AML-193 (cell line): ENCODE measurements at regions not wholly inside any gene's neighbourhood (a gene's known extent, or its start where the extent isn't known, plus 50 kb on each side); places are given as distances from the start of the nearest gene placed in this dataset.

Source experiments
- DNase-seq, 2 experiments: peaks; one replicate each; lab custom pipeline; 2025; lab: John Stamatoyannopoulos, UW

- no peak for DNase-seq
These were observed 308.2 kb downstream of the ANXA1 start for GRCh38 chr9:73459817-73460216.

GRCh38 chr9:73468716-73469115 lies 317.1 kb downstream of the ANXA1 start:
- DNase-seq = no peak

GRCh38 chr9:73470766-73471165 lies 319.1 kb downstream of the ANXA1 start:
- DNase-seq = no peak

- DNase-seq = no peak
These were observed 322.4 kb downstream of the ANXA1 start for GRCh38 chr9:73474002-73474600.

- DNase-seq = no peak
These were observed 323.0 kb downstream of the ANXA1 start for GRCh38 chr9:73474625-73475024.

- DNase-seq = no peak
These were observed 343.2 kb downstream of the ANXA1 start for GRCh38 chr9:73494894-73495293.

- no peak for DNase-seq
These were observed 346.1 kb downstream of the ANXA1 start for GRCh38 chr9:73497796-73498195.

- no peak for DNase-seq
These were observed 363.6 kb downstream of the ANXA1 start for GRCh38 chr9:73515216-73515615.

GRCh38 chr9:73523391-73523790 lies 371.7 kb downstream of the ANXA1 start:
- no peak for DNase-seq

GRCh38 chr9:73525350-73525749 lies 373.7 kb downstream of the ANXA1 start:
- no peak for DNase-seq

GRCh38 chr9:73527521-73527920 lies 375.9 kb downstream of the ANXA1 start:
- no peak for DNase-seq

GRCh38 chr9:73528926-73529325 lies 377.3 kb downstream of the ANXA1 start:
- DNase-seq = no peak

GRCh38 chr9:73529666-73530065 lies 378.0 kb downstream of the ANXA1 start:
- DNase-seq = no peak

GRCh38 chr9:73531051-73531532 lies 379.4 kb downstream of the ANXA1 start:
- DNase-seq = no peak

GRCh38 chr9:73531658-73532057 lies 380.0 kb downstream of the ANXA1 start:
- DNase-seq = no peak

- DNase-seq = no peak
These were observed 381.3 kb downstream of the ANXA1 start for GRCh38 chr9:73532985-73533384.

GRCh38 chr9:73536403-73536802 lies 384.7 kb downstream of the ANXA1 start:
- DNase-seq = no peak

GRCh38 chr9:73537561-73537960 lies 385.9 kb downstream of the ANXA1 start:
- DNase-seq = no peak

GRCh38 chr9:73539881-73540390 lies 388.3 kb downstream of the ANXA1 start:
- no peak for DNase-seq

- DNase-seq = no peak
These were observed 390.3 kb downstream of the ANXA1 start for GRCh38 chr9:73541923-73542322.

GRCh38 chr9:73543727-73544126 lies 392.1 kb downstream of the ANXA1 start:
- DNase-seq = no peak

GRCh38 chr9:73548201-73548600 lies 396.5 kb downstream of the ANXA1 start:
- DNase-seq = no peak

- DNase-seq = no peak
These were observed 398.3 kb downstream of the ANXA1 start for GRCh38 chr9:73549991-73550390.

GRCh38 chr9:73553295-73553694 lies 401.6 kb downstream of the ANXA1 start:
- DNase-seq = no peak
